GM21576 (cell line): ENCODE measurements at regions not wholly inside any gene's neighbourhood (a gene's known extent, or its start where the extent isn't known, plus 50 kb on each side); places are given as distances from the start of the nearest gene placed in this dataset.

Experiments
- ATAC-seq: cut with Tn5 transposase; IDR thresholded peaks from one replicate; pipeline ENCODE4 v1.9.1; 2021; ENCODE audit warnings: mild to moderate bottlenecking, moderate library complexity; ENCODE audit not compliant: unreplicated experiment

GRCh38 chr2:45216118-45216517 lies 206.9 kb upstream of the SIX2 start:
- ATAC-seq: no peak

GRCh38 chr2:45214550-45214949 lies 205.3 kb upstream of the SIX2 start:
- no peak for ATAC-seq

GRCh38 chr2:45212953-45213635 lies 203.8 kb upstream of the SIX2 start:
- ATAC-seq: no peak

GRCh38 chr2:45211636-45212035 lies 202.4 kb upstream of the SIX2 start:
- no peak for ATAC-seq

GRCh38 chr2:45210462-45211195 lies 201.4 kb upstream of the SIX2 start:
- ATAC-seq: no peak

GRCh38 chr2:45209875-45210274 lies 200.6 kb upstream of the SIX2 start:
- no peak for ATAC-seq

- no peak for ATAC-seq
Measured at GRCh38 chr2:45209302-45209701, 200.1 kb upstream of the SIX2 start.

- no peak for ATAC-seq
Measured at GRCh38 chr2:45207101-45207500, 197.8 kb upstream of the SIX2 start.

- no peak for ATAC-seq
Measured at GRCh38 chr2:45205985-45206384, 196.7 kb upstream of the SIX2 start.

GRCh38 chr2:45205480-45205879 lies 196.2 kb upstream of the SIX2 start:
- no peak for ATAC-seq

- no peak for ATAC-seq
Measured at GRCh38 chr2:45203400-45203799, 194.1 kb upstream of the SIX2 start.

- ATAC-seq: no peak
Measured at GRCh38 chr2:45199973-45200372, 190.7 kb upstream of the SIX2 start.

- no peak for ATAC-seq
Measured at GRCh38 chr2:45195916-45196315, 186.7 kb upstream of the SIX2 start.

- ATAC-seq: no peak
Measured at GRCh38 chr2:45194596-45194995, 185.3 kb upstream of the SIX2 start.

GRCh38 chr2:45193581-45193980 lies 184.3 kb upstream of the SIX2 start:
- no peak for ATAC-seq

- no peak for ATAC-seq
Measured at GRCh38 chr2:45192991-45193390, 183.7 kb upstream of the SIX2 start.

- no peak for ATAC-seq
Measured at GRCh38 chr2:45192481-45192880, 183.2 kb upstream of the SIX2 start.

- no peak for ATAC-seq
Measured at GRCh38 chr2:45191976-45192375, 182.7 kb upstream of the SIX2 start.

GRCh38 chr2:45191146-45191863 lies 182.1 kb upstream of the SIX2 start:
- no peak for ATAC-seq

- ATAC-seq: no peak
Measured at GRCh38 chr2:45190481-45190942, 181.3 kb upstream of the SIX2 start.

GRCh38 chr2:45184606-45185005 lies 175.4 kb upstream of the SIX2 start:
- ATAC-seq: no peak
